AG04449 (cell line): ENCODE measurements at regions not wholly inside any gene's neighbourhood (a gene's known extent, or its start where the extent isn't known, plus 50 kb on each side); places are given as distances from the start of the nearest gene placed in this dataset.

Experiments used
- CTCF ChIA-PET: fragments of 350-600 bp; formaldehyde crosslinking; extraction: SDS; loops from one replicate; lab custom pipeline; 2021; ENCODE audit warnings: antibody characterized with exemption; lab: Yijun Ruan, JAX
- POLR2A ChIA-PET: fragments of 400-600, 350-600 bp; formaldehyde crosslinking; extraction: SDS; loops from one replicate; lab custom pipeline; 2020; ENCODE audit warnings: antibody characterized with exemption, inconsistent platforms; lab: Yijun Ruan, JAX
- DNase-seq: peaks from one replicate; pipeline ENCODE4 v3.0.0-alpha.2; 2010; ENCODE audit warnings: low read depth, low spot score
- H3K4me3 ChIP-seq: 2 replicates; pipeline ENCODE4 v1.5.1; 2011; ENCODE audit warnings: low read depth, mild to moderate bottlenecking, control low read depth, low read length
- CTCF ChIP-seq: IDR thresholded peaks from one replicate; pipeline ENCODE4 v1.5.1; 2011; ENCODE audit warnings: mild to moderate bottlenecking, moderate library complexity, low read length, control low read depth, inconsistent platforms; ENCODE audit not compliant: insufficient read depth; ENCODE audit errors: missing control alignments

GRCh38 chr1:118340928-118341910 lies 156.2 kb upstream of the SPAG17 start:
- ChIA-PET POLR2A (no interaction called here), CTCF (no interaction called here)
- no peak for TF ChIP-seq CTCF
- H3K4me3 ChIP-seq = no peak overlapping the region
- DNase-seq = no peak

- TF ChIP-seq CTCF = no peak
- H3K4me3 ChIP-seq = no peak overlapping the region
- DNase-seq = no peak
- CTCF ChIA-PET = no interaction called here
- POLR2A ChIA-PET = no interaction called here
Observed at GRCh38 chr1:118339400-118340124, 154.5 kb upstream of the SPAG17 start.

GRCh38 chr1:118338936-118339335 lies 153.9 kb upstream of the SPAG17 start:
- DNase-seq = no peak
- ChIA-PET CTCF (no interaction called here), POLR2A (no interaction called here)
- no peak for TF ChIP-seq CTCF
- H3K4me3 ChIP-seq = no peak overlapping the region

GRCh38 chr1:118337346-118337745 lies 152.3 kb upstream of the SPAG17 start:
- DNase-seq = no peak
- ChIA-PET CTCF (interaction anchor here (0.6 kb wide), 1 partner anchor 252 kb away, joined by 3 read pairs; no protein-coding TSS in a partner anchor), POLR2A (no interaction called here)
- no peak for TF ChIP-seq CTCF
- H3K4me3 ChIP-seq = no peak overlapping the region

GRCh38 chr1:118335331-118335732 lies 150.3 kb upstream of the SPAG17 start:
- no peak for TF ChIP-seq CTCF
- DNase-seq = peak; percentile 67
- CTCF ChIA-PET = no interaction called here
- POLR2A ChIA-PET = no interaction called here
- no peak overlapping the region for H3K4me3 ChIP-seq

- no peak overlapping the region for H3K4me3 ChIP-seq
- ChIA-PET CTCF (no interaction called here), POLR2A (no interaction called here)
- no peak for TF ChIP-seq CTCF
- no peak for DNase-seq
Observed at GRCh38 chr1:118334506-118334905, 149.5 kb upstream of the SPAG17 start.
